Renal pelvis (tissue), 1 donor: ENCODE measurements at regions not wholly inside any gene's neighbourhood (a gene's known extent, or its start where the extent isn't known, plus 50 kb on each side); places are given as distances from the start of the nearest gene placed in this dataset.

Experiments
- DNase-seq: peaks from one replicate; pipeline ENCODE4 v3.0.0-alpha.2; 2013

DNA sequence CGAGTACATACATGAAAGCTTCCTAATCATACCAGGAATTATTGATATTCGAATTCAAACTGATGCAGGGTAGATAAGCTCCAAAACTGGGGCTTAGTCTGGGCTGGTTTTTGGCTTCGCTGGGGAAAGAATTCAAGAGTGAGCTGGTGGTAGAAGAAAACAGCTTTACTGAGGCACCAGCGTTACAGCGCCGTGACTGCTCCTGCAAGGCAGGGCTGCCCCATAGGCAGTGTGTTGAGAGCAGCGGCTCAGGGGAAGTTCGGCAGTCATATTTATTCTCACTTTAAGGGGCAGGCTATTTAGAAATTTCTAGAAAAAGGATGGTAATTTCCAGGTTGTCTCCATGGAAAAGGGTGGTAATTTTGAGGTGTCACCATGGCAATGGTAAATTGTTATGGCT is 292.6 kb upstream of the TCF4 start:
- no peak for DNase-seq

DNA sequence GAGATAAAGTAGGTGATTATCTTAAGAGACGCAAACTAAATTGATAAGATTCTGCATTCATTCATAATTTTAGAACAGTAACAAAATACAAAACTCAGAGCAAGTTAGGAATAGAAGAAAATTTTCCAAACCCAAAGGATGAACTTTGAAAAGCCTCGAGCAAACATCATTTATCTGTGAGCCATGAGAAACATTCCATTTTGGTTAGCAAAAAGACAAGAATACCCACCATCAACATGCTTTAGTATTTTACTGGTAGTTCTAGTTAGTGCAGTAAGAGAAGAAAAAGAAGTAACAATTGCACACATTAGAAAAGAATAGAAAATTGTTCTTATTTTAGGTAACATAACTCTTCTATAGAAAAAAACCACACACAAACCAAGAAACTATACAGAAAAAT is 291.3 kb upstream of the TCF4 start:
- DNase-seq: no peak

DNA sequence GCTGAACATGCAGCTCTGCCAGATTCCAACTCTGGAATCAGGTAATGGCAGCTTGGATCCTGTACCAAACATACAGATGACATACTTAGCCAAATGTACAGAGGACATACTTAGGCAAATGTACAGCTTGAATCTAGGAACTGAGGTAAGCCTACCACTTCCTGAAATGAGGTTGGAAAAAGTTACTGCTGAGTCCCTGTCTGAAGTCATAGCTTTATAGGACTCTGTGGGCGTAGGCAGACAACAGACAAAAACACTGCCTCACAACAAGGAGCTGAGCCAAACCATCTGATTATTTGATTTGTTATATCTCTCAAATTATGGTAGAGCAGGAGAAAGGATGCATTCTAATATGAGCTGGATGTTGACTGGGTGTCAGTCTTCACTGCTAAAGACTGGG is 290.2 kb upstream of the TCF4 start:
- DNase-seq: no peak

DNA sequence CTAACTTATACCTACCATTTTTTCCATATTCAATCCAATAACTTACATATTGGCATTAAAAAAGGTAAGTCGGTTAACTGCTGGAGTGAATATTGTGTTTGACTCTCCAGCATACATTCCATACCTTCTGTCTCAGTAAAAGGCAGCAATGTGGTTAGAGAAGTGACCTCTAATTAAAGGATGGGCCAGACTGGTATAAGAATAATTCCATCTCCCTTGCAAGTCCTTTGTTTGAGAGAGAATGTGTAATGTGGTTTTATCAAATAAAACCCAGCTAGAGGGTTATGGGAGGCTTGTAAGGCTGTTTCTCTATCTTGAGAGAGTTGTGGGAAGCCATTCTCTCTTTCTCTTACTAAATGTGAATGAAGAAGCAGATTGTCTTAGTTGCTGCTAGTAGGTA is 289.3 kb upstream of the TCF4 start:
- no peak for DNase-seq

DNA sequence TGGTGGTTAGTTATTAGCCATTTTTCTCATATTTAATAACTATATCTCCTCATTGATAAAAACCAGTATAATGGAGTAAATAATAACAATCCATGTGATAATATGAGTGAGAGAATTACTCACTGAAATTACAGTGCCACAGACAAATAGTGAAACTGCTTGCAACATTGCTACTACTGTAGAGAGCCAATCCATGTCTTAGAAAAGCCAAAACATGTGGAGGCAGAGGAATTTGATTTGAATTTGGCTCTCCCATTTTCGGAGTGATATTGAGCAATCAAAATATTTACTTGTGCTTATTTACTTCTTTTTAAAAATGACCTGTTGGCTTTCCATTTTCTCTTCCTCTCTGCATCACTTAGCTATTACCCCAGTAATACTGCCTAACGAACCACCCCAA is 288.3 kb upstream of the TCF4 start:
- no peak for DNase-seq

DNA sequence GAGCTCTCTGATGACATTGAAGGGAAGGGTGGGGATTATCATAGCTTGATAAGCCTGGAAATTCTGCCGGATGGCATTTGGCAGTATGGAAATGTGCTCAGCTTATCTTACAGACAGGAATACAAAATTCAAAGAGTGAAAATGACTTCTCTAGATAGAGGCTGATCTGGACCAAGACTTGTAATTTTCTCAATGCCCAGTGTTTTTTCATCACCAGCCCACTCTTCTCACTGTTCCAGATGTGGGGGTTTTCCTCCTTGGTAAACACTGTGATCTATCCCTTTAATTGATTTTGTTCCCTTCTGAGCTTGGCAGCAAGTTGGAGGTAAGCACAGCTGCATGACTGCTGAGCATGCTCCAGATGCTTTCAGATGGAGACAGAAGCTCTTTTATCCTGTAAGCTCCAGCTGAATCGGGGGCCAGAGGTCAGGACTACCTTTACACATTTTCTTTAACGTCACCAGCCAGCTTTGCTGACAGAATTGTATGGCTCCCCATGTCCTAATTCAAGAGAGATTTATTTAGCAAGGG is 287.4 kb upstream of the TCF4 start:
- DNase-seq: no peak

DNA sequence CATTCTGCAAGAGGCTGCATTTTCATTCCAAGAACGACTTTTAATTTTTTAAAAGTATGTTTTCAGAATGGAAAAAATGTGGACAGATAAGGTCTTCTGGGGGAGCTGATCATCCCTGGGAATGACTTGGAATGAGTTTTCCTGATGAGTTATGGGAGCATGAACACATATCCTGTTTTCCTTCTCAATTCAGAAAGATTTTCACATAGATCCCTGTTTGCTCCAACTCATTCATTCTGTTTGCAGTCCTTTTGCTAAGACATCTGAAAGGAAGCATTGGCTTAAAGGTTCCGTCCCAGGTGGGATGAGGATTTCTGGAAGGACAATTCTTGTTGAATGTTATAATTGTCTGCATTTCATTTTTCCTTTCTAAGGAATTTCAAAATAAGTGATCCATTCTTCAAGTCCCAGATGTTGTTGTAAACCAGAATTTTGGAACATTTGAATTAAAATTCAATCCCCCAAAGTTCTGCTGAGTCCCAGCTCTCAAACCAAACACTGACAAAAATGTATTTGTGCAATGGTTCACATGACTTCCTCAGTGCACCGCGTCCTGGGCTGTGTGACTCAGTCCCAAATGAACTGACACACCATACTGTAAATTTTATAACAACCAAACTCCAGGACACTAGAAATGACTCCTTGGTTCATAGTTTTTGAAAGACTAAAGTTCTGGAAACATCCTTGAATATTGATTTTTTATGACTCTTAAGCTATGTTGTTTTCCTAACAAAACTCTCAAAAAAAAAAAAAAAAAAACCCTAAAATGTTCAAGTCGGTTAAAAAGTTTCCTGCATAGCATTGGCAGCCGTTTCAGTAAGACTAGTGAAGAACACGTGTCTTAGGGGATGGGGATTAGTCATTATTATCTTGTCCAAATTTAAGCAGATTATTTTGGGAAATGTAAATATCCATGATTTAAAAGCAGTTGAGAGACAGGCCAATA is 281.8 kb upstream of the TCF4 start:
- no peak for DNase-seq

DNA sequence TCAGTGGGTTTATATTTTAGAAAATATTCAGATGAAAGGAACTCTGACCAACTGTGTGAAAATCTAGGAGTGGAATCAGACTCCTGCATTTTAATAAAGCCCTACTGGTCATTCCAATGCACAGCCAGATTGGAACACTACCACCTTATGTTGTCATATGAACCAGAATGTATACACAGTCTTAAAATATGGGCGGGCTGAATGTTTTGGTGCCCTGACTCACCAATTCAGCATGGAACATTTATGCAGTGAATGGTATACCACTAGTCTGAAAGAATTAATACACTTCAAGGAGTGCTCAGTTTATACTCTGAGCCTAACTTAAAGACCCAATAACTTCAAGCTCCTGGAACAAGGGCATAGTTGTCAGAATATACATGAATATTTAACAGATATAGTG is 280.9 kb upstream of the TCF4 start:
- no peak for DNase-seq

DNA sequence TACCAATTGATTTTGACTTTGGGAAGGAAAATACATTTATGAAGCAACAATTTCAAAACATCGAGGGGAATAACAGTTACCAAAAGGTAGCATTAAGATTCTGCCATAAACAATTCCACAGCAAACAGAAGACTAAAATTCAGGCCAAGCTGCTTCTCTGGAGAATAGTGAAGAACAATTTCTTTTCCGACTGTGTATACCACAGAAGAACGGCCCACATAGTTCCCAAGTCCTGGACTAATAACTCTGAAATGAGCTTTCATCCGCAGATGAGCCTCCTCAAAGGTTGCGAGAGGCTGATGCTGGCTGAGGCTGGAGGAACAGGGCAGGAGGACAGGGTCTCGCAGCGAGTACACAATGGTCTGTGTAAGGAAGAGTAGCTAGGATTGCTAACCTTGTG is 278.9 kb upstream of the TCF4 start:
- DNase-seq: no peak

DNA sequence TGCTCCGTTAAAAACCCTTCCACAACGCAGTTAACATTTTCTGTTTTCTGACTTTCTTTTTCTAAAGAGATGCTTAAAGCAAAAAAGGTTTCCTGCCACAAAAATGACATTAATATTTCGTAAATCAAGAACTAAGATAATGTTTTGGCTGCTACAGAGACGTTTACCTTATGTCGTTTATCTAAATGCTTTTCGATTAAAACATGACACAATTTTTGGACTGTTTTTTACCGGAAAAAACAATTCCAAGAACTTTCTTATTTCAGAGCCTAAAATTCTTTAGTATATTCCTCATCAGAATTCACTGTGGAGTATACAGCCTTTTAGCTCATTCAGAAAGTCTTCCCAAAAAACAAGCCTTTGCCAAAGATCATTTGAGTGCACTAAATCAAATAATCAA is 278.0 kb upstream of the TCF4 start:
- no peak for DNase-seq

DNA sequence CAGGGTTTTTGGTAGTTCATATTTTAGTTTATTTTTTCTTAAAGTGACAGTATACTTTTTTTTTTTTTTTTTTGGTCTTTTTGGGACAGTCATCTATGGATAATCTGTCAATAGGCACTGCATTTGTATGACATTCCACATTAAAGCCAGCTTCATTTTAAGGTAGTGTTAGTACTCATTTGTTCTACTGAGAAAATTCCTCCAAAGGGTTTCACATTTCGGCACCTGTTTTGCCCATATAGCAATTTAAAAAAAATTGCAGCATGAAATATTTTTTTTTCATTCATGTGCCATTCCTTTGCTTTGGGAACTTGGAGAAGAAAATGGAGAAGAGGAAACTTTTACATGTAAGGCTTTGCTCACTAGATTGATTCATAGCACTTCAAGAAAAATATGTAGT is 276.3 kb upstream of the TCF4 start:
- no peak for DNase-seq

DNA sequence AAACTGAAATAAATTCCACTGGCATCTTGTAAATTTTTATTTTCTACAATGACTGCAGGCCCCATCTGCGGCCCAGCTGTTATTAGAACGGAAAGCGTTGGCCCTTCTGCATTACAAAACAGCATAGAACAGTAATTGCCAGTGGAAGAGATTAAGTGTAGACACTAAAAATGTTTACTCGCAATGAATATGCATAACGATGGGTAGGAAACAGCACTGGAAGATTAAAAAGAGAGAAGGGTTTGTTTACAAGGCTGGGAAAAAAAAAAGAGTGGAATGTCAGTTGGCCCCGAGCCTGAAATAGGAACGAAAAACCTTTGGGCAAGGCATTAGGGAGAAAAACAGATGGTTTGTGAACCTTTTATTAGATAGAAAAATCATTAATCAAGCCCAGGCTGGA is 275.9 kb upstream of the TCF4 start:
- DNase-seq: peak; percentile 55

DNA sequence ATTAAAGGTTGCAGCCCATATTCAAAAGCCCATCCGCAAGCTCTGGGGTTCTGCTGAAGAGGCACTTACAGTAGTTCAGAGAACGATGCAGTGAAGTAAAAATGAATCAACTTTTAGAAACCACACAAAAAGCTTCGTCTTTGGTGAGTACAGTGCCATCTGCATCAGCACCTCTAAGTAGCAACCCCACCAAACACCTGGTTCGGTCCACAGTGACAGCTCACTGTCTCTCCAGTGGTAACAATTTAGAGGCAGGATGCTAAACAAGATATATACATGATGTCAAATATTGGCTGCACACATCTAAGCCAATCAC is 275.4 kb upstream of the TCF4 start:
- DNase-seq: no peak

DNA sequence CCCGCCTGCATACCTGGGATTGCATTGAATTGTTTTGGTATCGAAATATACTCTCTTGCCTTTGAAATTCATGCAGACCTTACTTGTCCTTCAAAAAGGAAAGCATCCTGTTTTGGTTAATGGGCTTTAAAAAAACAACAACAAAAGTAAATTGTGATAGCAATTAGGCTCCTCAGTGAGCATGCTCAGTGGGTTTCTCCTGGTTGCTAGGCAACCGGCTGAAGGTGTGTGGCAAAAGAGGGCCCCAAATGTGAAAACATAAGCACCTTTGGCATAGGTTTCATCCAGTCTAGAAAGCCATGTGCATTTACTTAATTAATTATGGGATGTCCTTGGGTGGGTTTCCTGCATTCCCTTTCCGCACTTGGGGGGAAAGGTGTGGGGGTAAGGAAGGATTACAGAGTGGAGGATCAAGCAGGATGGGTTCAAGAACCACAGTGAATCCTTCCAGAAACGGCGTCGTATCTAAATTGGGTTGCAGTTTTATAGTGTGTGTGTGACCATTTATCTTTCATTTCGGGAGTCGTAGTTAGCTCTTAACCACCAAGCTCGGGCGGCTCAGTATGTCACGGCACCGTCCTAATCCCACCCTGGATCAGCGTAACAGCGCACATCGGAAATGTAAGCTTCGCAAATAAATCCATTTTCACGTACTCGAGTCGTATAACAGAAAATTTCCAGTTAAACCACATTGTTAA is 274.9 kb upstream of the TCF4 start:
- DNase-seq: no peak

DNA sequence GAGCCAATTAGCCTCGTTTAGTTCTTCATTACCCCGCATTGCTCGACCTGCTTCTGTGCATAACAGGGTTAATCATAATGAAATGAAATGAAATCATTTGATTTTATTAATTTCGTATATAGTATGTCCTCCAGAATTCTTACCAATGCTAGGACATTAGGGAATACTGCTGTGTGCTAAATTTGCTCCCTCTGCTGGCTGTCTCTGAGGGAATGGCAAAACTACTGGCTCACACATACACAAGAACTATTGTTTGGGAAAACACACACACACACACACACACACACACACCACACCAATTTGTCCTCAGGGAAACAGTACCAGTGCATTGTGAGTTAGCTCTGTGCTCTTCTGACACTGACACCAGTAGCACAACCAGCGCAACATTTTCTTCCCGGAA is 273.3 kb upstream of the TCF4 start:
- no peak for DNase-seq

DNA sequence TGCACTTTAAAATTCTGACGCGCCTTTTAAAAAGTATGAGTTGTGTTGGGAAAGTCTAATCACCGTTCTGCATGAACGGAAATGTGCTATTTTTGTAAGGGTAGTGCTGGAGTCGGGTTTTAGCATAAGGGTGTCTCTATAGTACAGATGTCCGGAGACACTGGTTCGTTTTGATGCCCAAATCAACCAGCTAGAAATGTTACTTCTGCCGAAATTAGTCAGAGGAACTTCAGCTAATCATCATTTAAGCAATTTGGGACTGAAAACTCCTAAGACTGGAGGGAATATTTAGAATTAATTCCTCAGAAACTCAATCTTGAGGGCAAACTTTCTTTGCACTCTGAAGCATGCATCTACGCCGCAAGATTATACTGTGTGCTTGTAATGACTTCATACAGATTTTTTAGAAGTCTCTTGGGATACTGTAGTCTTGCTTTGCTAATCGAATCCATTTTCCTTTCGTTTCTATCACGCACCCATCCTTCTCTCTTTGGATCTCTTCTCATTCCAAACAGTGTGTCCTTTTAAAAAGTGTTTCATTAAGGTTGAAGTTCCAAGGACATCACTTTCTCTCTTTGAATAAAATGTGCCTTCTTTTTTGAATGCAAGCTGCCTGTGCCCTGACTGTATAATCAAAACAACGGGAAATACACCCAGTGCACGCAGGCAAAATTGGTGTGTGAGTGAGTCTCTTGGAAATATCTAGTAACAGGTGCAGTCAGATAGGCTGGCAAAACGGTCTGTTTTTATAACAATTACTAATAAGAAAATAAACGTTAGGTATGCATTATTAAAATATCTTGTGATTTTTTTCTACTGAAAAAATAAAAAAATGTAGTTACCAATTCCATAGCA is 270.9 kb upstream of the TCF4 start:
- DNase-seq: peak; percentile 19

DNA sequence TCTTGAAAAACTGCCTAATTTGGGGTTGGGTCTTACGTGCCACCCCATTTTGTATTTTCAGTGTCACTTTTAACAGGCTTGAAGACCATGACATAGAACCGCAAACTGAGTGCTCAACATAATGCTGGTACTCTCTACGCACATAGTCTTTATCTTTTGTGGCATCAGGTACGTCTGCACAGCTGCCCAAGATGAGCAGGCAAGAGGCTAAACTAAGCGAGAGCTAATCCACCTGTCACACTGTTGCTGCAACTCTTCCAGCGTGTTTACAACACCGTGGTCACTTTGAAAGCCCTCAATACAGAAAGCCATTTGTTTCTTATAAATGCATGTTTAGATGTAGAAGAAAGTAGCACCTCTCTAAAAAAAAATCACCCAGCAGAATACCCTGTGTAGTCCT is 270.0 kb upstream of the TCF4 start:
- no peak for DNase-seq

DNA sequence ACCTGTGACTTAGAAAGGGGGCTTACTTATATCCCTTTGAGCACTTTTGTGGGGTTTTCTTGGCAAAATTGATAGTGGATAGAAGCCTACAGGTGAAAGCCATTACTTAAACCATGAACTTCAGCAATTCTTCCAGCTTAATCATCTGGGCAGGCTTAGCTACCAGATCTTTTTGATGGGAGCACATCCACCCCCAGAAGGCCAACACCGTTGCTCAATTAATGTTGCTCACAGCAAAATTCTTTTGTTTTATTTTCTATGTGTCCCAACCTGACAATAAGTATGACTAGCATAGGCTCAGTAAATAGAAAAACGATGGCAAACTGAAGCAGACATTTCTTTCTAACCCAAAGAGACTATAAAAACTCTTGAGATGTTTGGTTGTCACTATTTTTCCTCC is 269.4 kb upstream of the TCF4 start:
- DNase-seq: no peak

DNA sequence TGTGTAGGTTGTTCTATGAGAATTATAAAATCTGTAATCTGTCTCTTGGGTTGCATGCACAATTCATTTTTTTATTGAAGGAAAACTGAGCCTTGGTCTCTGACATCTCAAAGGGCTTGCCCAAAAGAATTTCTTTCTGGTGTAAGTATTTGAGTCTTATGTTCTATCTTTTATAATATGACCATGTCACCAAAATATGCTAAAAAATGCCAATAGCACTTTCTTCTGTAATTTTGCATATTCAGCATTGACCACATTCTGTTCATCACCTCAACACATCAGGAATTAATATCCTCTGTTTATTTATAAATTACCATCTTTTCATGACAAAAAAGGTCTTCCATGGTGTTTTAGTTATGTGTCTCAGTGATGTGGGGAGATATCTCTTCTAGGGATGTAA is 268.7 kb upstream of the TCF4 start:
- DNase-seq: no peak

DNA sequence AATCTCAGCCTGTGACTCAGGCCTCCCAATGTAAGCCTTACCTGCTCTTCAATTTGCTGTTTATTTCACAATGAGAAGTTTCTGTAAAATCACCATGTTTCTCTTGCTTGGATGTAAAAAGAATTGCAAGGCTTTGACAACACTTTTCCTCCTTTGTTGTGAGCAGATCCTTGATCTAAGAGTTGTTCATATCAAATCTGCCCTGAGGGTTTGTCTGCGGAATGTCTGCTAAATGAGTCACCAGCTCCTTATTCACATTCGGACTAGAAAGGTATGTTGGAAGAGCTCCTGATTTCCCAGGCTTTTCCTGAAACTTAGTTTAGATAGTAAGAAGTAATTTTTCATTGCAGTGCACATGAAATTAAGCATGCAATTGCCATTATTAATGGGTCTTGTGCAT is 268.2 kb upstream of the TCF4 start:
- no peak for DNase-seq

DNA sequence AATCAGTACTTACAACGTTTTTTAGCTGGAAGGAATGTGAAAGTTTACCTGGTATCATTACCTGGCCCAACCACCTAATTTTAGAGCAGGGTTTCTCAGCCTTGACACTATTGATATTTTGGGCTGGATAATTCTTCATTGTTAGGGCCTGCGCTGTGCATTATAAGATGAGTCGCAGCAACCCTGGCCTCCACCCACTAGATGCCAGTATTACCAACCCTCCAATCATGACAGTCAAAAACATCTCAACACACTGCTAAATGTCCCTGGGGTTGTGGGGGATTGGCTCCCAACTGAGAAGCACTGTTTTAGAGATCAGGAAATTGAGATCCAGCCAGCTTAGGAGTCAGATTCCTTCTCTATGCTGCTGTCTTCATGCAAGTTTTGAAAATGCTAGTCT is 265.3 kb upstream of the TCF4 start:
- no peak for DNase-seq

DNA sequence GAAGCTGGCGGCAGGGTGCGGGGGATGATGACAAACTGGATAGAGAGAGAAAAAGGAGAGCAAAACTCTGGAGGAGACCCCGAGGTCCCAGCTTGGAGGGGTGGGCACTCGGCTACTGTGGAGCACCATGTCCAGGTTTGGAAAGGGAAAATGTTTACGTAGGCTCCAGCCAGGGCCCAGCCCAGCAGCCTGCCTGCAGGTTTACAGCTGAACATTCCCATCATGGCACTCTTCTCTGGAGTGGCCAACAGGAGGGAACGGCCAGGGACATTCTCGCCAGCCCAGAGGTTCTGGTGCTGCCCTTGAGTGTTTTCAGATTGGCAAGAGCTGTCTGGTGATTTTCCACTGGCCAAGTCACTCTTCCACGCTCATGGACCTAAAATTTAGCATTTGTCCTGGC is 262.9 kb upstream of the TCF4 start:
- no peak for DNase-seq

DNA sequence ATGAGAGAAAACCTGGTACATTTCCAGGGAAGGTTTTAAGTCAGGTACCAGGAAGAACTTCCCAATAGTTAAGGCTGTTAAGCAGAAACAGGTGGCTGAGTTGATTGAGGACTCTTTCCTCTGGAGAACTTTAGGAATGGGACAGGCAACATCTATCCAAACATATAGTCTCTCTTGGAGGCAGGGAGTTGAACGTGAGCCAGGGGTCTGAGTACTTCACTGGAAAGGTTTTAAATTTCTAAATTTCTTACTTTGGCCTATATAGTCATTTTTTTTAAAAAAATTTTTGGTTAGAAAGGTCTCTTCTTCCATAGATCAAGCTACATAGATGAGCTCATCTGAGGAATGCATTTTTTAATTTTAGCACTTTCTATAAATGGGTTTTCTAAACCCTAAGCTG is 261.4 kb upstream of the TCF4 start:
- DNase-seq: no peak
